Prostate gland (tissue), 2 donors: ENCODE measurements at regions not wholly inside any gene's neighbourhood (a gene's known extent, or its start where the extent isn't known, plus 50 kb on each side); places are given as distances from the start of the nearest gene placed in this dataset.

ENCODE experiments used
- DNase-seq: peaks from one replicate; pipeline ENCODE4 v3.0.0-alpha.2; 2019; ENCODE audit warnings: low spot score
- H3K27ac ChIP-seq, 2 donors: fragments of 200-600 bp; sonication (generic); 2 replicates each; pipeline ENCODE4 v1.5.1; 2017 to 2019
- H3K27me3 ChIP-seq: fragments of 200-600 bp; sonication (generic); replicated peaks from 2 replicates; pipeline ENCODE4 v1.5.1; 2019; ENCODE audit not compliant: insufficient read depth
- H3K36me3 ChIP-seq, 2 donors: fragments of 200-600 bp; sonication (generic); 1 replicate in 1 of 2; 2 replicates in 1 of 2; pipeline versions ENCODE4 v1.5.1 to v1.8.1; 2017 to 2019
- H3K4me1 ChIP-seq: fragments of 200-600 bp; sonication (generic); replicated peaks from 2 replicates; pipeline ENCODE4 v1.5.1; 2019
- H3K4me3 ChIP-seq, 2 donors: fragments of 200-600 bp; sonication (generic); 2 replicates each; pipeline ENCODE4 v1.5.1; 2017 to 2019
- H3K9me3 ChIP-seq: fragments of 200-600 bp; sonication (generic); 2 replicates; pipeline ENCODE4 v1.5.1; 2017
- POLR2A ChIP-seq: fragments of 450-650 bp; IDR thresholded peaks from one replicate; pipeline ENCODE4 v1.6.1; 2016; ENCODE audit warnings: antibody characterized with exemption, mild to moderate bottlenecking
- POLR2AphosphoS5 ChIP-seq: sonication (generic); formaldehyde crosslinking; IDR thresholded peaks from one replicate; pipeline ENCODE4 v1.6.1; 2017; ENCODE audit warnings: antibody characterized with exemption
- WGBS: methylation state at CpG from one replicate; pipeline ENCODE4 v1.1.5; 2018; 5-methylcytosine and 5-hydroxymethylcytosine counted together
- intact Hi-C: fragments of 100-400 bp; cut with DNase I; formaldehyde crosslinking; loops from one replicate; pipeline ENCODE4 v1.14.2; 2022
- TF ChIP-seq, protein P1 (sequence below), 4 experiments: fragments of 200-600 bp in 2 of 4; fragments of 450-650 bp in 2 of 4; sonication (generic) in 2 of 4; IDR thresholded peaks; 1 replicate in 3 of 4; 2 replicates in 1 of 4; pipeline ENCODE4 v1.5.1; 2016 to 2019; ENCODE audit warnings: antibody characterized with exemption in 4 of 4, mild to moderate bottlenecking in 2 of 4, moderate library complexity in 2 of 4

GRCh38 chr18:57991552-57991951 lies 52.5 kb upstream of the NEDD4L start:
- WGBS: 97% methylated on average over 1 of the region's 1 CpG
- H3K27me3 ChIP-seq: no peaks in the 10 kb centered on the region
- H3K36me3 ChIP-seq: no peaks in the 10 kb centered on the region
- TF ChIP-seq POLR2A (no peak), POLR2AphosphoS5 (no peak)
- TF ChIP-seq, protein P1, sequence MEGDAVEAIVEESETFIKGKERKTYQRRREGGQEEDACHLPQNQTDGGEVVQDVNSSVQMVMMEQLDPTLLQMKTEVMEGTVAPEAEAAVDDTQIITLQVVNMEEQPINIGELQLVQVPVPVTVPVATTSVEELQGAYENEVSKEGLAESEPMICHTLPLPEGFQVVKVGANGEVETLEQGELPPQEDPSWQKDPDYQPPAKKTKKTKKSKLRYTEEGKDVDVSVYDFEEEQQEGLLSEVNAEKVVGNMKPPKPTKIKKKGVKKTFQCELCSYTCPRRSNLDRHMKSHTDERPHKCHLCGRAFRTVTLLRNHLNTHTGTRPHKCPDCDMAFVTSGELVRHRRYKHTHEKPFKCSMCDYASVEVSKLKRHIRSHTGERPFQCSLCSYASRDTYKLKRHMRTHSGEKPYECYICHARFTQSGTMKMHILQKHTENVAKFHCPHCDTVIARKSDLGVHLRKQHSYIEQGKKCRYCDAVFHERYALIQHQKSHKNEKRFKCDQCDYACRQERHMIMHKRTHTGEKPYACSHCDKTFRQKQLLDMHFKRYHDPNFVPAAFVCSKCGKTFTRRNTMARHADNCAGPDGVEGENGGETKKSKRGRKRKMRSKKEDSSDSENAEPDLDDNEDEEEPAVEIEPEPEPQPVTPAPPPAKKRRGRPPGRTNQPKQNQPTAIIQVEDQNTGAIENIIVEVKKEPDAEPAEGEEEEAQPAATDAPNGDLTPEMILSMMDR (IDR thresholded peaks at IDR 0.05): no peak
- no peaks in the 10 kb centered on the region for H3K9me3 ChIP-seq
- no peak for DNase-seq
- H3K4me3 ChIP-seq: no peak overlapping the region
- H3K4me1 ChIP-seq: no peaks in the 10 kb centered on the region
- intact Hi-C loops: no loop called here
- no peak overlapping the region for H3K27ac ChIP-seq

DNA sequence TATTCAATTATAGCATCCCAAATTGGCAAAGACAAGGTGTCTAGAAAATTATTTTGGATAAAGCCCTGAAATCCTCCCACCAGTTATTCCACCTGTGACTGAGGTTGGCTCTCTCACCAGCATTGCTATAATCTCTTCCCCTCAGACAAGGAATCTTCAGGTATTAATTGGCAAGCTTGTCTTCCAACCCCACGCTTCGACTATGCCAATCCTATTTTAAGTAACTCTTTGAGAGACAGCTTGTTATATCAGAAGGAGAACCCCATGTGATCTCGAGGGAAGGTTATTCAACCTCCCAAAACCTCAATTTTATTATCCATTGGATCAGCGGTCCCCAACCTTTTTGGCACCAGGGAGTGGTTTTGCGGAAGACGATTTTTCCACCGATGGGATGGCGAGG lies 54.5 kb upstream of the NEDD4L start:
- Histone ChIP-seq H3K27me3 (no peaks in the 10 kb centered on the region), H3K4me3 (no peak overlapping the region), H3K9me3 (no peaks in the 10 kb centered on the region), H3K4me1 (no peaks in the 10 kb centered on the region), H3K27ac (no peak overlapping the region), H3K36me3 (no peaks in the 10 kb centered on the region)
- 93% methylated on average over 8 of the region's 8 CpGs for WGBS
- DNase-seq: no peak
- intact Hi-C loops: no loop called here
- TF ChIP-seq POLR2A: no peak
- TF ChIP-seq POLR2AphosphoS5: no peak
- TF ChIP-seq, protein P1 (IDR thresholded peaks at IDR 0.05): no peak

DNA sequence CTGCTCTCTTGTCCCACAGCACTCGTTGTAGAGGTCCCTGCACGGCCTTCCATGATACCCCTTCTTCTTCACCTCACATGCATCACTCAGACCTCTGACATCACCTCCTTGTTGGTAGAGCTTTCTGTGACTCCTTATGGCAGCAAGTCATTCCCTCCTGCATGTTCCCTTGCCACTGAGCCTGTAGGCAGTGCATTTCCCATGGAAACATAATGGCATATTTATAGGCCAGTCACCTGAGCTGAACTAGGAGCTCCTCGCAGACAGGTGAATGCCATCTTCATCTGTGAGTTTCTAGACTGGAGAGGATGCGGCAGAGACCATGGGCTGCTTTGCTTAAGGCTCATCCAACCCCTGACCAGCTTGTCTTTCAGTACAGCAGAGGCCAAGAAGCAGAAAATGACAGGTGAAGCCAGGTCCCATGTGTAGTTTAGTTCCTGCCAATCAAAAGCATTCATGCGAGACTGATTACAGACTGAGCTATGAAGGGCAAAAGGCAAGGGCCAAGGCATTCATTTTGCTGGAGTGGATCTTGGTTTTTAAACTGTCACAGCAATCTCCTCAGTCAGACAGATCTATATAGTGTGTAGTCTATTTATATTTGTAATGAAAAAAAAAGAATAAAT lies 59.4 kb upstream of the NEDD4L start:
- intact Hi-C loops: no loop called here
- Histone ChIP-seq H3K27me3 (no peaks in the 10 kb centered on the region), H3K9me3 (no peaks in the 10 kb centered on the region), H3K4me3 (no peak overlapping the region), H3K4me1 (no peaks in the 10 kb centered on the region), H3K36me3 (no peaks in the 10 kb centered on the region), H3K27ac (no peak overlapping the region)
- WGBS: 86% methylated on average over 5 of the region's 5 CpGs
- no peak for DNase-seq
- TF ChIP-seq POLR2AphosphoS5 (no peak), POLR2A (no peak)
- TF ChIP-seq, protein P1 (IDR thresholded peaks at IDR 0.05): no peak

DNA sequence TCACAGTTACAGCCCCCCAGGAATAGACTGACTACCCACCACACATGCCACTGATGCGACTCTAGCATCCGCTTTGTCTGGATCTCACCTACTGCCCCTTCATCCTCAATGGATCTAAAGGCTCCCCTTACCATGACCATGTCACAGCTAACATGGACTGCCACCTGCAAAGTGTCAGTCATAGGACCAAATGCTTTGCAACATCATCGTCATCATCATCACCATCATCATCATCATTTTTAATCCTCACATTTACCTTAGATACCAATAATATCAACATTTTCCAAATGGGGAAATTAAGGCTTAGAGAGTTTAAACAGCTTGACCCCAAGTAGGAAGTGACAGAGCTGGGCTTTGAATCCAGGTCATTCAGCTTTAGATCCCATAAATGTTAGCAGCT lies 60.1 kb upstream of the NEDD4L start:
- H3K27me3 ChIP-seq: no peaks in the 10 kb centered on the region
- no peak overlapping the region for H3K27ac ChIP-seq
- no peaks in the 10 kb centered on the region for H3K9me3 ChIP-seq
- DNase-seq: no peak
- TF ChIP-seq POLR2AphosphoS5: no peak
- no peak for TF ChIP-seq POLR2A
- TF ChIP-seq, protein P1 (IDR thresholded peaks at IDR 0.05): no peak
- H3K4me3 ChIP-seq: no peak overlapping the region
- intact Hi-C loops: no loop called here
- H3K36me3 ChIP-seq: no peaks in the 10 kb centered on the region
- 97% methylated on average over 3 of the region's 3 CpGs for WGBS
- H3K4me1 ChIP-seq: no peaks in the 10 kb centered on the region

- Histone ChIP-seq H3K9me3 (no peaks in the 10 kb centered on the region), H3K4me3 (no peak overlapping the region), H3K4me1 (no peaks in the 10 kb centered on the region), H3K27ac (no peak overlapping the region), H3K27me3 (no peaks in the 10 kb centered on the region), H3K36me3 (no peaks in the 10 kb centered on the region)
- DNase-seq: no peak
- TF ChIP-seq POLR2A (no peak), POLR2AphosphoS5 (no peak)
- TF ChIP-seq, protein P1 (IDR thresholded peaks at IDR 0.05): no peak
- 63% methylated on average over 3 of the region's 3 CpGs for WGBS
- intact Hi-C loops: no loop called here
These were observed 60.6 kb upstream of the NEDD4L start for GRCh38 chr18:57983472-57983871.
